ENCODE measurements at regions not wholly inside any gene's neighbourhood (a gene's known extent, or its start where the extent isn't known, plus 50 kb on each side); places are given as distances from the start of the nearest gene placed in this dataset.

DNA sequence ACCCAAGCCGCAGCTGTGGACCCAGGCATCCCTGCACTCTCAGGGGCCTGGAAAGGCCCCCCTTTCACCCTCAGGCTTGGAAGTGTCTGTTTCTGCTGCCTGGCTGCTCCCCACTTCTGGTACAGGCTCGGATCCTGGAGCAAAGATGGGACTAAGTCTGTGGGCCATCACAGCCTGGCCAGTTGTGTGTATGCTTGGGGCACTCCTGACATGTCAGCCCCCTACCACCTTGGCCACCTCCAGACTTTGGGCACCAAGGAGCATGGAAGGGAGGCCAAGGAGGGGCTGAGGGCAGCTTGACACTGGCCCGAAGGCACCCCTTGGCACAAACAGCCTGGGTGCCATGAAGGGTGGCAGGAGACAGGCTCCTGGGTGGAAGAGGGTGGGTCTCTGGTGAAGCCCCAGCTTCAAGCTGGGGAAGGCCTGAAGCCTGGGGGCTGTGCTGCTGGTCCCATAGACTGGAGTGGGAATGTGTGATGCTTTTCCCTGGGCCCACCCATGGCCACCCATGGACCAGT, 799.4 kb upstream of the AGA start:
- TF ChIP-seq GABPA (IDR thresholded peaks at IDR 0.05; ENCODE audit: low read depth) (no peak), SPI1 (IDR thresholded peaks at IDR 0.05; ENCODE audit: borderline replicate concordance, low read depth) (no peak), POLR2AphosphoS5 (IDR thresholded peaks at IDR 0.05; ENCODE audit: low read depth) (no peak)
- TF ChIP-seq, protein P1, sequence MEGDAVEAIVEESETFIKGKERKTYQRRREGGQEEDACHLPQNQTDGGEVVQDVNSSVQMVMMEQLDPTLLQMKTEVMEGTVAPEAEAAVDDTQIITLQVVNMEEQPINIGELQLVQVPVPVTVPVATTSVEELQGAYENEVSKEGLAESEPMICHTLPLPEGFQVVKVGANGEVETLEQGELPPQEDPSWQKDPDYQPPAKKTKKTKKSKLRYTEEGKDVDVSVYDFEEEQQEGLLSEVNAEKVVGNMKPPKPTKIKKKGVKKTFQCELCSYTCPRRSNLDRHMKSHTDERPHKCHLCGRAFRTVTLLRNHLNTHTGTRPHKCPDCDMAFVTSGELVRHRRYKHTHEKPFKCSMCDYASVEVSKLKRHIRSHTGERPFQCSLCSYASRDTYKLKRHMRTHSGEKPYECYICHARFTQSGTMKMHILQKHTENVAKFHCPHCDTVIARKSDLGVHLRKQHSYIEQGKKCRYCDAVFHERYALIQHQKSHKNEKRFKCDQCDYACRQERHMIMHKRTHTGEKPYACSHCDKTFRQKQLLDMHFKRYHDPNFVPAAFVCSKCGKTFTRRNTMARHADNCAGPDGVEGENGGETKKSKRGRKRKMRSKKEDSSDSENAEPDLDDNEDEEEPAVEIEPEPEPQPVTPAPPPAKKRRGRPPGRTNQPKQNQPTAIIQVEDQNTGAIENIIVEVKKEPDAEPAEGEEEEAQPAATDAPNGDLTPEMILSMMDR (IDR thresholded peaks at IDR 0.05; ENCODE audit: insufficient read depth, low read length): no peak
- TF ChIP-seq, protein P2, sequence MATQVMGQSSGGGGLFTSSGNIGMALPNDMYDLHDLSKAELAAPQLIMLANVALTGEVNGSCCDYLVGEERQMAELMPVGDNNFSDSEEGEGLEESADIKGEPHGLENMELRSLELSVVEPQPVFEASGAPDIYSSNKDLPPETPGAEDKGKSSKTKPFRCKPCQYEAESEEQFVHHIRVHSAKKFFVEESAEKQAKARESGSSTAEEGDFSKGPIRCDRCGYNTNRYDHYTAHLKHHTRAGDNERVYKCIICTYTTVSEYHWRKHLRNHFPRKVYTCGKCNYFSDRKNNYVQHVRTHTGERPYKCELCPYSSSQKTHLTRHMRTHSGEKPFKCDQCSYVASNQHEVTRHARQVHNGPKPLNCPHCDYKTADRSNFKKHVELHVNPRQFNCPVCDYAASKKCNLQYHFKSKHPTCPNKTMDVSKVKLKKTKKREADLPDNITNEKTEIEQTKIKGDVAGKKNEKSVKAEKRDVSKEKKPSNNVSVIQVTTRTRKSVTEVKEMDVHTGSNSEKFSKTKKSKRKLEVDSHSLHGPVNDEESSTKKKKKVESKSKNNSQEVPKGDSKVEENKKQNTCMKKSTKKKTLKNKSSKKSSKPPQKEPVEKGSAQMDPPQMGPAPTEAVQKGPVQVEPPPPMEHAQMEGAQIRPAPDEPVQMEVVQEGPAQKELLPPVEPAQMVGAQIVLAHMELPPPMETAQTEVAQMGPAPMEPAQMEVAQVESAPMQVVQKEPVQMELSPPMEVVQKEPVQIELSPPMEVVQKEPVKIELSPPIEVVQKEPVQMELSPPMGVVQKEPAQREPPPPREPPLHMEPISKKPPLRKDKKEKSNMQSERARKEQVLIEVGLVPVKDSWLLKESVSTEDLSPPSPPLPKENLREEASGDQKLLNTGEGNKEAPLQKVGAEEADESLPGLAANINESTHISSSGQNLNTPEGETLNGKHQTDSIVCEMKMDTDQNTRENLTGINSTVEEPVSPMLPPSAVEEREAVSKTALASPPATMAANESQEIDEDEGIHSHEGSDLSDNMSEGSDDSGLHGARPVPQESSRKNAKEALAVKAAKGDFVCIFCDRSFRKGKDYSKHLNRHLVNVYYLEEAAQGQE (IDR thresholded peaks at IDR 0.05; ENCODE audit: insufficient replicate concordance, low read depth): no peak
- H3K27ac ChIP-seq (replicated peaks): no peak overlapping the region
- no peak for DNase-seq (ENCODE audit: low read depth in 1 of 2, low spot score in 1 of 2)
- H3K27me3 ChIP-seq (ENCODE audit: insufficient read depth, poor library complexity, severe bottlenecking): no peaks in the 10 kb centered on the region
- H3K4me3 ChIP-seq (replicated peaks; ENCODE audit: insufficient read depth, low read length): no peak overlapping the region

DNA sequence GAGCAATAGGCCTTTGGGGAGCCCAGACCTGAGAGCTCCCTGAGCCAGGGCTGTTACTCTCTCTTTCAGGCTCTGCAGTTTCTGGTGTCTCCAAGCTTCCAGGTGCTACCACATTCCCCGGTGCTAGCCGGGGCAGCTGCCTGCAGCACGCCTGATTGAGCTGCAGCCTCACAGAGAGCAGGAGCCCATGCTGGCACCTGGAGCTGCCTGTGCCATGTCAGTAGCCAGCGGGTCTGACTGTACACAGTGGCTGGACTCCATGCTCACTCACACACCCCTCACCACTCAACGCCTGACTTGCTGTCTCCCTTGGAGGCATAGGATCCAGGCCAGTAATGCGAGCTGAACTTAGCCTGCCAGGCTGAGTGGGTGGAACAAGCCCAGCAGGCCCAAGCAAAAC, 800.4 kb upstream of the AGA start:
- TF ChIP-seq, protein P2 (IDR thresholded peaks at IDR 0.05; ENCODE audit: insufficient replicate concordance, low read depth): no peak
- TF ChIP-seq, protein P1 (IDR thresholded peaks at IDR 0.05; ENCODE audit: insufficient read depth, low read length): no peak
- TF ChIP-seq POLR2AphosphoS5 (IDR thresholded peaks at IDR 0.05; ENCODE audit: low read depth): no peak
- TF ChIP-seq GABPA (IDR thresholded peaks at IDR 0.05; ENCODE audit: low read depth): no peak
- no peak for TF ChIP-seq SPI1 (IDR thresholded peaks at IDR 0.05; ENCODE audit: borderline replicate concordance, low read depth)
- Histone ChIP-seq H3K27ac (replicated peaks) (no peak overlapping the region), H3K27me3 (ENCODE audit: insufficient read depth, poor library complexity, severe bottlenecking) (no peaks in the 10 kb centered on the region), H3K4me3 (replicated peaks; ENCODE audit: insufficient read depth, low read length) (no peak overlapping the region)
- DNase-seq (ENCODE audit: low read depth in 1 of 2, low spot score in 1 of 2): no peak

DNA sequence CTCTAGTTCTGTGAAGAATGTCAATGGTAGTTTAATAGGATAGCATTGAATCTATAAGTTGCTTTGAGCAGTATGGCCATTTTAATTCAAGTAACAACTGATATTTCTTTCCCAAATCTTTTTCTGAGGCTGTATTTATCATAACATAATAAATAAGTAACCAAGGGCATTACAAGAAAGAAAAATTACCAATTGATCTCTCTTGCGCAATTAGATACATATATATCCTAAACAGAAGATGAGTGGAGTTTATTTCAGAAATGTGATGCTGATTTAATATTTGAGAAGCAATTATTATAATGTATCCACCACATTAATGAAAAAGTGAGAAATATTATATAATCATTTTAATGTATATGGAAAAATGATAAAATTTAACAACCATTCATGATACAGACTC, 802.5 kb upstream of the AGA start:
- DNase-seq (ENCODE audit: low read depth in 1 of 2, low spot score in 1 of 2): no peak
- TF ChIP-seq GABPA (IDR thresholded peaks at IDR 0.05; ENCODE audit: low read depth): no peak
- TF ChIP-seq POLR2AphosphoS5 (IDR thresholded peaks at IDR 0.05; ENCODE audit: low read depth): no peak
- TF ChIP-seq SPI1 (IDR thresholded peaks at IDR 0.05; ENCODE audit: borderline replicate concordance, low read depth): no peak
- TF ChIP-seq, protein P1 (IDR thresholded peaks at IDR 0.05; ENCODE audit: insufficient read depth, low read length): no peak
- TF ChIP-seq, protein P2 (IDR thresholded peaks at IDR 0.05; ENCODE audit: insufficient replicate concordance, low read depth): no peak
- Histone ChIP-seq H3K27ac (replicated peaks) (no peak overlapping the region), H3K27me3 (ENCODE audit: insufficient read depth, poor library complexity, severe bottlenecking) (no peaks in the 10 kb centered on the region), H3K4me3 (replicated peaks; ENCODE audit: insufficient read depth, low read length) (no peak overlapping the region)

Measured in HL-60 (cell line).